ENCODE measurements at regions not wholly inside any gene's neighbourhood (a gene's known extent, or its start where the extent isn't known, plus 50 kb on each side); places are given as distances from the start of the nearest gene placed in this dataset.

DNA sequence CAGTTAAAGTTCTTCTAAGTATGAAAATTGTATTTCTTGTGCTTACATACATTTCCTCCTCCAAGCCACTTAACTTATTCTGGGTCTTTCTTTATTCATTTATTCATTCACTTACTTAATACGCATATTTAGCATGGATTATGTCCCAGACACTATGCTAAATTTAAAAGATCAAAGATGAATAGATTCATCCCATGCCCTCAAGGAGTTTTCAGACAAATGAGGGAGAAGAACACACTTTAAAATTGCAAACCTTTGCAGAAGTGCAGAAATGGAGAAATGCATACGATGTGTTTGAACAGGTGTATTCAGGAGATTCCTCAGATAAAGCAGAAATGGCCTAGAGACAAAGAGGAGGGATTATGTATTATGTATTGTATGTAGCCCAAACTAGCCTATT, 298.7 kb upstream of the SOX11 start:
- TF ChIP-seq, protein P1, sequence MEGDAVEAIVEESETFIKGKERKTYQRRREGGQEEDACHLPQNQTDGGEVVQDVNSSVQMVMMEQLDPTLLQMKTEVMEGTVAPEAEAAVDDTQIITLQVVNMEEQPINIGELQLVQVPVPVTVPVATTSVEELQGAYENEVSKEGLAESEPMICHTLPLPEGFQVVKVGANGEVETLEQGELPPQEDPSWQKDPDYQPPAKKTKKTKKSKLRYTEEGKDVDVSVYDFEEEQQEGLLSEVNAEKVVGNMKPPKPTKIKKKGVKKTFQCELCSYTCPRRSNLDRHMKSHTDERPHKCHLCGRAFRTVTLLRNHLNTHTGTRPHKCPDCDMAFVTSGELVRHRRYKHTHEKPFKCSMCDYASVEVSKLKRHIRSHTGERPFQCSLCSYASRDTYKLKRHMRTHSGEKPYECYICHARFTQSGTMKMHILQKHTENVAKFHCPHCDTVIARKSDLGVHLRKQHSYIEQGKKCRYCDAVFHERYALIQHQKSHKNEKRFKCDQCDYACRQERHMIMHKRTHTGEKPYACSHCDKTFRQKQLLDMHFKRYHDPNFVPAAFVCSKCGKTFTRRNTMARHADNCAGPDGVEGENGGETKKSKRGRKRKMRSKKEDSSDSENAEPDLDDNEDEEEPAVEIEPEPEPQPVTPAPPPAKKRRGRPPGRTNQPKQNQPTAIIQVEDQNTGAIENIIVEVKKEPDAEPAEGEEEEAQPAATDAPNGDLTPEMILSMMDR (IDR thresholded peaks at IDR 0.05; ENCODE audit: low read depth, low read length, poor library complexity, severe bottlenecking) = no peak
- TF ChIP-seq EZH2phosphoT487 (IDR thresholded peaks at IDR 0.05; ENCODE audit: borderline replicate concordance, low read length) = no peak
